NCI-H2227 (cell line): ENCODE measurements at regions not wholly inside any gene's neighbourhood (a gene's known extent, or its start where the extent isn't known, plus 50 kb on each side); places are given as distances from the start of the nearest gene placed in this dataset.
"Not testable (repeated sequence)": the region's sequence is repeated elsewhere in the genome, so short reads cannot be mapped to it uniquely, and the experiment has no call there.

ENCODE experiments used
- DNase-seq: peaks from one replicate; lab custom pipeline; 2025; ENCODE audit not compliant: unreplicated experiment; lab: John Stamatoyannopoulos, UW

- no peak for DNase-seq
Observed at GRCh38 chr9:16052757-16053530, 500.1 kb downstream of the CCDC171 start.

GRCh38 chr9:16057541-16057940 is 504.7 kb downstream of the CCDC171 start:
- DNase-seq, result no peak

GRCh38 chr9:16058131-16058549 is 505.3 kb downstream of the CCDC171 start:
- no peak for DNase-seq

- DNase-seq, result no peak
Observed at GRCh38 chr9:16060436-16061129, 507.7 kb downstream of the CCDC171 start.

- DNase-seq, result no peak
Observed at GRCh38 chr9:16062542-16063240, 509.8 kb downstream of the CCDC171 start.

- no peak for DNase-seq
Observed at GRCh38 chr9:16063241-16063591, 510.4 kb downstream of the CCDC171 start.

GRCh38 chr9:16064771-16065170 is 511.9 kb downstream of the CCDC171 start:
- DNase-seq, result no peak

GRCh38 chr9:16066201-16066600 is 513.4 kb downstream of the CCDC171 start:
- not testable (repeated sequence) for DNase-seq

GRCh38 chr9:16068476-16068875 is 515.6 kb downstream of the CCDC171 start:
- DNase-seq, result no peak

GRCh38 chr9:16069249-16069648 is 516.4 kb downstream of the CCDC171 start:
- no peak for DNase-seq

GRCh38 chr9:16069671-16070454 is 517.0 kb downstream of the CCDC171 start:
- DNase-seq, result no peak

GRCh38 chr9:16070455-16071145 is 517.8 kb downstream of the CCDC171 start:
- no peak for DNase-seq

- no peak for DNase-seq
Observed at GRCh38 chr9:16071400-16071799, 518.6 kb downstream of the CCDC171 start.

GRCh38 chr9:16074963-16075362 is 522.1 kb downstream of the CCDC171 start:
- no peak for DNase-seq

GRCh38 chr9:16075696-16076095 is 522.9 kb downstream of the CCDC171 start:
- no peak for DNase-seq

- DNase-seq, result no peak
Observed at GRCh38 chr9:16076511-16076910, 523.7 kb downstream of the CCDC171 start.

- DNase-seq, result no peak
Observed at GRCh38 chr9:16082796-16083195, 530.0 kb downstream of the CCDC171 start.

GRCh38 chr9:16085167-16085726 is 532.4 kb downstream of the CCDC171 start:
- no peak for DNase-seq

- no peak for DNase-seq
Observed at GRCh38 chr9:16090907-16091629, 538.2 kb downstream of the CCDC171 start.
